MM.1S (cell line): ENCODE measurements at regions not wholly inside any gene's neighbourhood (a gene's known extent, or its start where the extent isn't known, plus 50 kb on each side); places are given as distances from the start of the nearest gene placed in this dataset.

Experiments used
- CTCF ChIP-seq: fragments of 300-600 bp; sonication (generic); IDR thresholded peaks from 2 replicates; pipeline ENCODE4 v1.5.1; 2016; ENCODE audit warnings: antibody characterized with exemption, low read length, mixed read lengths
- EZH2 ChIP-seq: fragments of 300-600 bp; sonication (generic); optimal IDR thresholded peaks from 2 replicates; pipeline ENCODE3; 2017; ENCODE audit warnings: low read depth, mild to moderate bottlenecking, antibody characterized with exemption, low read length, mixed read lengths
- EZH2phosphoT487 ChIP-seq: fragments of 300-600 bp; sonication (generic); IDR thresholded peaks from 2 replicates; pipeline ENCODE4 v1.6.1; 2018; ENCODE audit warnings: antibody characterized with exemption, low read length

GRCh38 chr10:128393546-128393945, 267.3 kb upstream of the MKI67 start:
- no peak for TF ChIP-seq EZH2
- TF ChIP-seq CTCF: no peak
- TF ChIP-seq EZH2phosphoT487: no peak
